SU-DHL-6 (cell line): ENCODE measurements at regions not wholly inside any gene's neighbourhood (a gene's known extent, or its start where the extent isn't known, plus 50 kb on each side); places are given as distances from the start of the nearest gene placed in this dataset.

Experiments
- CTCF ChIP-seq: fragments of 200-600 bp; sonication (generic); IDR thresholded peaks from one replicate; pipeline ENCODE4 v1.5.1; 2017; ENCODE audit warnings: antibody characterized with exemption, mild to moderate bottlenecking, low read length, moderate library complexity; ENCODE audit not compliant: insufficient read depth, poor library complexity, severe bottlenecking
- EZH2phosphoT487 ChIP-seq: fragments of 200-600 bp; sonication (generic), shearing (Covaris generic); conservative IDR thresholded peaks from 2 replicates; pipeline ENCODE4 v1.6.1; 2018; ENCODE audit warnings: mild to moderate bottlenecking, antibody characterized with exemption, low read length, moderate library complexity, mixed read lengths

GRCh38 chr6:147856687-147857086 is 348.2 kb downstream of the SAMD5 start:
- TF ChIP-seq CTCF (no peak), EZH2phosphoT487 (no peak)
